AG20443 (cell line): ENCODE measurements at regions not wholly inside any gene's neighbourhood (a gene's known extent, or its start where the extent isn't known, plus 50 kb on each side); places are given as distances from the start of the nearest gene placed in this dataset.

Source experiments
- DNase-seq: peaks from one replicate; pipeline ENCODE4 v3.0.0; 2012; ENCODE audit warnings: low spot score, mixed read lengths

- DNase-seq: no peak
Observed at GRCh38 chr2:163541943-163542342, 193.9 kb downstream of the FIGN start.

GRCh38 chr2:163541495-163541894 lies 194.3 kb downstream of the FIGN start:
- no peak for DNase-seq

- no peak for DNase-seq
Observed at GRCh38 chr2:163528640-163529217, 207.1 kb downstream of the FIGN start.

- DNase-seq: no peak
Observed at GRCh38 chr2:163527381-163527780, 208.4 kb downstream of the FIGN start.

GRCh38 chr2:163518762-163519161 lies 217.0 kb downstream of the FIGN start:
- no peak for DNase-seq

- DNase-seq: no peak
Observed at GRCh38 chr2:163515836-163516235, 220.0 kb downstream of the FIGN start.

GRCh38 chr2:163505281-163505680 lies 230.5 kb downstream of the FIGN start:
- no peak for DNase-seq

GRCh38 chr2:163493359-163494298 lies 242.2 kb downstream of the FIGN start:
- no peak for DNase-seq

GRCh38 chr2:163491850-163492249 lies 244.0 kb downstream of the FIGN start:
- DNase-seq: no peak

- DNase-seq: no peak
Observed at GRCh38 chr2:163490281-163490680, 245.5 kb downstream of the FIGN start.

GRCh38 chr2:163481515-163481914 lies 254.3 kb downstream of the FIGN start:
- DNase-seq: no peak

- DNase-seq: no peak
Observed at GRCh38 chr2:163479599-163479998, 256.2 kb downstream of the FIGN start.

GRCh38 chr2:163475815-163476214 lies 260.0 kb downstream of the FIGN start:
- no peak for DNase-seq

GRCh38 chr2:163474889-163475288 lies 260.9 kb downstream of the FIGN start:
- no peak for DNase-seq

- DNase-seq: no peak
Observed at GRCh38 chr2:163474319-163474744, 261.5 kb downstream of the FIGN start.

GRCh38 chr2:163471947-163472346 lies 263.9 kb downstream of the FIGN start:
- DNase-seq: peak; percentile 16

- peak; percentile 9 for DNase-seq
Observed at GRCh38 chr2:163469561-163469962, 266.2 kb downstream of the FIGN start.

GRCh38 chr2:163467251-163467630 lies 268.6 kb downstream of the FIGN start:
- no peak for DNase-seq

GRCh38 chr2:163466331-163467250 lies 269.2 kb downstream of the FIGN start:
- no peak for DNase-seq

- no peak for DNase-seq
Observed at GRCh38 chr2:163465440-163465839, 270.4 kb downstream of the FIGN start.

GRCh38 chr2:163463411-163463810 lies 272.4 kb downstream of the FIGN start:
- no peak for DNase-seq

GRCh38 chr2:163462993-163463392 lies 272.8 kb downstream of the FIGN start:
- DNase-seq: no peak
